Panc1 (cell line): ENCODE measurements at regions not wholly inside any gene's neighbourhood (a gene's known extent, or its start where the extent isn't known, plus 50 kb on each side); places are given as distances from the start of the nearest gene placed in this dataset.

Experiments used
- ATAC-seq: fragments of 200-7000 bp; cut with Tn5 transposase; 2 replicates; pipeline ENCODE4 v1.9.1; 2020; ENCODE audit warnings: mild to moderate bottlenecking, moderate library complexity
- BruUV-seq: library from RNA; stranded (reverse); fragments of 400-500 nt; replicated peaks from 2 replicates; lab custom pipeline; 2021; lab: Mats Ljungman, UMichigan
- CTCF ChIA-PET: fragments of 300-600 bp; sonication (Branson Sonifier 250); formaldehyde crosslinking; loops from one replicate; lab custom pipeline; 2022; ENCODE audit warnings: antibody characterized with exemption; lab: Charles Lee
- POLR2A ChIA-PET: fragments of 300-600 bp; sonication (Branson Sonifier 250); formaldehyde crosslinking; loops from one replicate; lab custom pipeline; 2022; ENCODE audit warnings: antibody characterized with exemption; lab: Charles Lee
- DNase-seq: peaks from one replicate; pipeline ENCODE4 v3.0.0-alpha.2; 2010; ENCODE audit warnings: low read depth, low spot score
- H3K27ac ChIP-seq: 2 replicates; pipeline ENCODE4 v1.5.1; 2011; ENCODE audit warnings: mild to moderate bottlenecking, low read length, inconsistent platforms
- H3K27me3 ChIP-seq: fragments of 200-500 bp; sonication (Bioruptor generic); 2 replicates; pipeline ENCODE4 v1.6.0; 2014; ENCODE audit warnings: low read length, inconsistent platforms; ENCODE audit not compliant: control insufficient read depth, insufficient read depth
- H3K36me3 ChIP-seq: fragments of 200-500 bp; sonication (Bioruptor generic); 2 replicates; pipeline ENCODE4 v1.5.1; 2014; ENCODE audit warnings: inconsistent platforms, mild to moderate bottlenecking, low read length, moderate library complexity; ENCODE audit not compliant: control insufficient read depth, insufficient read depth
- H3K4me1 ChIP-seq: 2 replicates; pipeline ENCODE4 v1.5.1; 2011; ENCODE audit warnings: inconsistent platforms, mild to moderate bottlenecking, low read length, moderate library complexity; ENCODE audit not compliant: control insufficient read depth, insufficient read depth
- H3K4me3 ChIP-seq, 2 experiments: 2 replicates each; pipeline ENCODE4 v1.5.1; 2011 to 2012; ENCODE audit warnings: low read depth in 2 of 2, low read length in 2 of 2, mild to moderate bottlenecking in 2 of 2, inconsistent platforms in 1 of 2, moderate library complexity in 1 of 2
- H3K9me3 ChIP-seq: fragments of 200-500 bp; sonication (Bioruptor generic); 2 replicates; pipeline ENCODE4 v1.5.1; 2014; ENCODE audit warnings: low read depth, mild to moderate bottlenecking, inconsistent platforms, low read length, moderate library complexity; ENCODE audit not compliant: control insufficient read depth, insufficient read depth
- CTCF ChIP-seq: fragments of 450-650 bp; IDR thresholded peaks from 2 replicates; pipeline ENCODE4 v1.5.1; 2017; ENCODE audit warnings: mild to moderate bottlenecking
- POLR2AphosphoS5 ChIP-seq: IDR thresholded peaks from 2 replicates; pipeline ENCODE4 v1.6.1; 2012; ENCODE audit warnings: mild to moderate bottlenecking, low read depth, low read length, moderate library complexity
- REST ChIP-seq, 2 experiments: IDR thresholded peaks; 2 replicates each; pipeline ENCODE4 v1.6.1; 2011 to 2012; ENCODE audit warnings: low read depth in 2 of 2, control low read depth in 1 of 2, low read length in 1 of 2, mild to moderate bottlenecking in 1 of 2, moderate library complexity in 1 of 2; ENCODE audit not compliant: insufficient read depth in 1 of 2
- SIN3A ChIP-seq: IDR thresholded peaks from 2 replicates; pipeline ENCODE4 v1.6.1; 2012; ENCODE audit warnings: low read depth, mild to moderate bottlenecking, low read length, moderate library complexity, borderline replicate concordance; ENCODE audit not compliant: insufficient read depth
- TCF7L2 ChIP-seq: IDR thresholded peaks from 2 replicates; pipeline ENCODE4 v1.6.1; 2011; ENCODE audit warnings: mild to moderate bottlenecking, low read depth, low read length, inconsistent platforms
- in situ Hi-C: cut with HindIII; loops from 2 replicates; pipeline ENCODE4 v1.10.0; 2016; ENCODE audit warnings: low sequenced_read_pairs, low pct_unique_long_range_greater_than_20kb
- intact Hi-C: fragments of 100-400 bp; cut with micrococcal nuclease; formaldehyde crosslinking; loops from one replicate; pipeline ENCODE4 v1.10.0; 2022; ENCODE audit not compliant: unreplicated experiment

DNA sequence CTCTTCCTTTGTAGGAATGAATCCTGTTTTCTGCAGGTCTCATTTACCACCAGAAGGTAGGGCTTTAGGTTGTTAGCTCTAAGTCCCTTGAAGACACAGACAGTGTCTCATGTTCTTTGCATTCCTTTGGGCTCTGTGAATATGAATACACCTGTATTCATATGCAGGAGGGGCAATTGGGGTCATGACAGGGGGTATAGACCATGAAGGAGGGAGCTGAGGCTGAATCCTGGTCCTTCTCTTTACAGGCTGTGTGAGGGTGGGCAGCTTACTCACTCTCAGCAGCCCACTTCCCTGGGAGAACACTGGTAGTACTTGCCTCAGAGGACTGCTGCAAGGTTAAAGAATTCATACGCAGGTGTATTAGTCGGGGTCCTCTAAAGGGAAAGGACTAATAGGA lies 267.2 kb upstream of the MGMT start:
- Histone ChIP-seq H3K4me3 (no peak overlapping the region), H3K36me3 (no peaks in the 10 kb centered on the region), H3K27ac (no peak overlapping the region), H3K27me3 (no peaks in the 10 kb centered on the region), H3K4me1 (no peaks in the 10 kb centered on the region), H3K9me3 (no peaks in the 10 kb centered on the region)
- no TSS peak for BruUV-seq
- no peak for TF ChIP-seq TCF7L2
- no peak for TF ChIP-seq POLR2AphosphoS5
- no peak for TF ChIP-seq SIN3A
- no peak for TF ChIP-seq CTCF
- TF ChIP-seq REST (IDR thresholded peaks at IDR 0.05; ENCODE audit: insufficient read depth in 1 of 2, low read depth in 2 of 2, low read length in 1 of 2), result no peak
- ATAC-seq, result no peak
- in situ Hi-C loops, result no loop called here
- ChIA-PET CTCF (no interaction called here), POLR2A (no interaction called here)
- intact Hi-C loops, result no loop called here
- DNase-seq, result no peak

DNA sequence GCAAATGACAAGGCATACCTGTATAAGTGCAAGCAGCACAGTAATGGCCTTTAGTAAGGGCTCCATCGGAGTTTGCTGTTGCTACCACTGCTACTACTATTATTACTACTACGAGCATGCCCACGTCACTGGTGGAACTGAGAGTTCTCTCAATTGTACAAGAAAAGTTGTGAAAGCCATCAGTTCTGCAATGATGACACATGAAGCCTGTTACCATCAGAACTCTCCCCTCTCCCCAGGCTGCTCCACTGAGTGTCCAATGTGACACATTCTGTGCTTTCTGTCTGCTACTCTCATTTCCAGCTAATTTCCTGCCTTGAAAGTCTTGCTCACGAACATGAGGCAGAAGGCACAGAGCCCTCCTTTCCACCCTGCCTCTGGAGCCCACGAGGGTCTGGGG lies 263.2 kb upstream of the MGMT start:
- BruUV-seq, result no TSS peak
- intact Hi-C loops (no loop called here), in situ Hi-C loops (no loop called here)
- Histone ChIP-seq H3K9me3 (no peaks in the 10 kb centered on the region), H3K27ac (no peak overlapping the region), H3K4me3 (no peak overlapping the region), H3K36me3 (no peaks in the 10 kb centered on the region), H3K4me1 (no peaks in the 10 kb centered on the region), H3K27me3 (no peaks in the 10 kb centered on the region)
- ATAC-seq (no peak), DNase-seq (no peak)
- CTCF ChIA-PET, result no interaction called here
- POLR2A ChIA-PET, result no interaction called here
- no peak for TF ChIP-seq TCF7L2
- no peak for TF ChIP-seq SIN3A
- TF ChIP-seq REST (IDR thresholded peaks at IDR 0.05; ENCODE audit: insufficient read depth in 1 of 2, low read depth in 2 of 2, low read length in 1 of 2), result no peak
- no peak for TF ChIP-seq CTCF
- TF ChIP-seq POLR2AphosphoS5, result no peak
